ENCODE measurements at regions not wholly inside any gene's neighbourhood (a gene's known extent, or its start where the extent isn't known, plus 50 kb on each side); places are given as distances from the start of the nearest gene placed in this dataset.
A peak's percentile ranks its signal among the peaks of the same experiment; 100 is the strongest.

- H3K27ac ChIP-seq (ENCODE audit: low read length), result no peak overlapping the region
- no peaks in the 10 kb centered on the region for H3K79me2 ChIP-seq (replicated peaks; ENCODE audit: insufficient read depth, low read length)
- H3F3A ChIP-seq (ENCODE audit: insufficient read depth, low read length, poor library complexity, severe bottlenecking), result no peaks in the 10 kb centered on the region
- no peak overlapping the region for H2AFZ ChIP-seq (ENCODE audit: low read depth, low read length)
- H3K36me3 ChIP-seq (ENCODE audit: insufficient read depth, low read length), result no peaks in the 10 kb centered on the region
- no peaks in the 10 kb centered on the region for H3K27me3 ChIP-seq (ENCODE audit: insufficient read depth, low read depth, low read length)
- H3K9me2 ChIP-seq (ENCODE audit: insufficient read depth, low read length), result no peaks in the 10 kb centered on the region
- H3K4me3 ChIP-seq (ENCODE audit: low read length), result no peak overlapping the region
- H3K9me3 ChIP-seq (ENCODE audit: low read length), result no peaks in the 10 kb centered on the region
- no peak overlapping the region for H3K9ac ChIP-seq (ENCODE audit: low read length)
- TF ChIP-seq REST (IDR thresholded peaks at IDR 0.05; ENCODE audit: borderline replicate concordance) (no peak), POLR2AphosphoS5 (IDR thresholded peaks at IDR 0.05) (peak; percentile 26)
- no peak overlapping the region for H3K4me2 ChIP-seq (ENCODE audit: low read length)
- no peaks in the 10 kb centered on the region for H4K20me1 ChIP-seq (ENCODE audit: insufficient read depth)
Measured at GRCh38 chr7:94174956-94175355, 170.8 kb upstream of the BET1 start.

GRCh38 chr7:94176694-94177200 lies 172.6 kb upstream of the BET1 start:
- no peak overlapping the region for H3K4me2 ChIP-seq (ENCODE audit: low read length)
- H3F3A ChIP-seq (ENCODE audit: insufficient read depth, low read length, poor library complexity, severe bottlenecking), result no peaks in the 10 kb centered on the region
- no peak overlapping the region for H3K9ac ChIP-seq (ENCODE audit: low read length)
- no peaks in the 10 kb centered on the region for H3K36me3 ChIP-seq (ENCODE audit: insufficient read depth, low read length)
- TF ChIP-seq CTCF (IDR thresholded peaks at IDR 0.05; ENCODE audit: poor library complexity, severe bottlenecking) (no peak), TAF1 (IDR thresholded peaks at IDR 0.05; ENCODE audit: low read depth) (no peak), MXI1 (conservative IDR thresholded peaks at IDR 0.05; ENCODE audit: poor library complexity, severe bottlenecking) (no peak), EP300 (conservative IDR thresholded peaks at IDR 0.05; ENCODE audit: poor library complexity, severe bottlenecking) (no peak), POLR2AphosphoS5 (IDR thresholded peaks at IDR 0.05) (no peak), EZH2 (IDR thresholded peaks at IDR 0.05; ENCODE audit: borderline replicate concordance, insufficient read depth, low read length, poor library complexity, severe bottlenecking) (no peak)
- H3K4me3 ChIP-seq (ENCODE audit: low read length), result no peak overlapping the region
- H2AFZ ChIP-seq (ENCODE audit: low read depth, low read length), result no peak overlapping the region
- H3K27me3 ChIP-seq (ENCODE audit: insufficient read depth, low read depth, low read length), result no peaks in the 10 kb centered on the region
- no peaks in the 10 kb centered on the region for H4K20me1 ChIP-seq (ENCODE audit: insufficient read depth)
- H3K79me2 ChIP-seq (replicated peaks; ENCODE audit: insufficient read depth, low read length), result no peaks in the 10 kb centered on the region
- H3K27ac ChIP-seq (ENCODE audit: low read length), result no peak overlapping the region
- H3K9me3 ChIP-seq (ENCODE audit: low read length), result no peaks in the 10 kb centered on the region
- H3K9me2 ChIP-seq (ENCODE audit: insufficient read depth, low read length), result no peaks in the 10 kb centered on the region

GRCh38 chr7:94177441-94177840 lies 173.3 kb upstream of the BET1 start:
- TF ChIP-seq POLR2AphosphoS5 (IDR thresholded peaks at IDR 0.05), result no peak
- no peak for TF ChIP-seq MXI1 (conservative IDR thresholded peaks at IDR 0.05; ENCODE audit: poor library complexity, severe bottlenecking)
- no peak for TF ChIP-seq RAD21 (conservative IDR thresholded peaks at IDR 0.05)
- TF ChIP-seq REST (IDR thresholded peaks at IDR 0.05; ENCODE audit: borderline replicate concordance), result no peak
- TF ChIP-seq CTCF (IDR thresholded peaks at IDR 0.05; ENCODE audit: poor library complexity, severe bottlenecking), result no peak
- no peak for TF ChIP-seq EZH2 (IDR thresholded peaks at IDR 0.05; ENCODE audit: borderline replicate concordance, insufficient read depth, low read length, poor library complexity, severe bottlenecking)
- no peak for TF ChIP-seq TAF1 (IDR thresholded peaks at IDR 0.05; ENCODE audit: low read depth)
- no peak for TF ChIP-seq EP300 (conservative IDR thresholded peaks at IDR 0.05; ENCODE audit: poor library complexity, severe bottlenecking)
- no peak for TF ChIP-seq SMC3 (conservative IDR thresholded peaks at IDR 0.05; ENCODE audit: poor library complexity)

More at GRCh38 chr7:94177441-94177840, 173.3 kb upstream of the BET1 start:
- no peaks in the 10 kb centered on the region for H3F3A ChIP-seq (ENCODE audit: insufficient read depth, low read length, poor library complexity, severe bottlenecking)
- H3K36me3 ChIP-seq (ENCODE audit: insufficient read depth, low read length), result no peaks in the 10 kb centered on the region
- no peak overlapping the region for H3K4me2 ChIP-seq (ENCODE audit: low read length)
- H3K79me2 ChIP-seq (replicated peaks; ENCODE audit: insufficient read depth, low read length), result no peaks in the 10 kb centered on the region
- H3K27ac ChIP-seq (ENCODE audit: low read length), result no peak overlapping the region
- no peak overlapping the region for H2AFZ ChIP-seq (ENCODE audit: low read depth, low read length)
- no peaks in the 10 kb centered on the region for H3K9me3 ChIP-seq (ENCODE audit: low read length)
- H3K27me3 ChIP-seq (ENCODE audit: insufficient read depth, low read depth, low read length), result no peaks in the 10 kb centered on the region
- H4K20me1 ChIP-seq (ENCODE audit: insufficient read depth), result no peaks in the 10 kb centered on the region
- H3K4me3 ChIP-seq (ENCODE audit: low read length), result no peak overlapping the region
- H3K9ac ChIP-seq (ENCODE audit: low read length), result no peak overlapping the region
- H3K9me2 ChIP-seq (ENCODE audit: insufficient read depth, low read length), result no peaks in the 10 kb centered on the region
